ENCODE measurements at regions not wholly inside any gene's neighbourhood (a gene's known extent, or its start where the extent isn't known, plus 50 kb on each side); places are given as distances from the start of the nearest gene placed in this dataset.

- Histone ChIP-seq H3K79me2 (ENCODE audit: insufficient read depth, low read length) (no peaks in the 10 kb centered on the region), H3K36me3 (ENCODE audit: insufficient read depth, low read length) (no peaks in the 10 kb centered on the region), H2AFZ (ENCODE audit: low read length) (no peak overlapping the region), H3K9me3 (ENCODE audit: low read length) (no peaks in the 10 kb centered on the region), H3K9me2 (ENCODE audit: low read depth, low read length) (no peaks in the 10 kb centered on the region), H3K27me3 (ENCODE audit: insufficient read depth, low read length) (no peaks in the 10 kb centered on the region), H3K9ac (ENCODE audit: low read length) (no peak overlapping the region), H3K4me1 (ENCODE audit: insufficient read depth, low read length, severe bottlenecking) (peaks cover 9% of the 10 kb centered on the region), H3K27ac (ENCODE audit: low read depth, low read length, poor library complexity, severe bottlenecking) (no peak overlapping the region), H3K4me3 (ENCODE audit: low read depth, low read length, poor library complexity, severe bottlenecking) (no peak overlapping the region), H4K20me1 (ENCODE audit: insufficient read depth, low read length) (no peaks in the 10 kb centered on the region), H3K4me2 (ENCODE audit: low read length) (no peak overlapping the region), H3F3A (ENCODE audit: insufficient read depth, low read length) (no peaks in the 10 kb centered on the region)
- TF ChIP-seq EZH2 (IDR thresholded peaks at IDR 0.05; ENCODE audit: borderline replicate concordance, low read length) (no peak), CTCF (IDR thresholded peaks at IDR 0.05; ENCODE audit: low read length) (no peak)
These were observed 438.1 kb downstream of the MAT2B start for GRCh38 chr5:163943546-163943945.

GRCh38 chr5:163944738-163945137 lies 439.3 kb downstream of the MAT2B start:
- Histone ChIP-seq H3K36me3 (ENCODE audit: insufficient read depth, low read length) (no peaks in the 10 kb centered on the region), H3K4me3 (ENCODE audit: low read depth, low read length, poor library complexity, severe bottlenecking) (no peak overlapping the region), H3K27me3 (ENCODE audit: insufficient read depth, low read length) (no peaks in the 10 kb centered on the region), H2AFZ (ENCODE audit: low read length) (no peak overlapping the region), H3K9me2 (ENCODE audit: low read depth, low read length) (no peaks in the 10 kb centered on the region), H3F3A (ENCODE audit: insufficient read depth, low read length) (no peaks in the 10 kb centered on the region), H3K79me2 (ENCODE audit: insufficient read depth, low read length) (no peaks in the 10 kb centered on the region), H3K9ac (ENCODE audit: low read length) (no peak overlapping the region), H3K9me3 (ENCODE audit: low read length) (no peaks in the 10 kb centered on the region), H3K27ac (ENCODE audit: low read depth, low read length, poor library complexity, severe bottlenecking) (no peak overlapping the region), H3K4me1 (ENCODE audit: insufficient read depth, low read length, severe bottlenecking) (peaks cover 9% of the 10 kb centered on the region), H4K20me1 (ENCODE audit: insufficient read depth, low read length) (no peaks in the 10 kb centered on the region), H3K4me2 (ENCODE audit: low read length) (no peak overlapping the region)
- no peak for TF ChIP-seq EZH2 (IDR thresholded peaks at IDR 0.05; ENCODE audit: borderline replicate concordance, low read length)
- no peak for TF ChIP-seq CTCF (IDR thresholded peaks at IDR 0.05; ENCODE audit: low read length)

- no peaks in the 10 kb centered on the region for H3K36me3 ChIP-seq (ENCODE audit: insufficient read depth, low read length)
- H3K27me3 ChIP-seq (ENCODE audit: insufficient read depth, low read length) = no peaks in the 10 kb centered on the region
- H4K20me1 ChIP-seq (ENCODE audit: insufficient read depth, low read length) = no peaks in the 10 kb centered on the region
- TF ChIP-seq CTCF (IDR thresholded peaks at IDR 0.05; ENCODE audit: low read length) (no peak), EZH2 (IDR thresholded peaks at IDR 0.05; ENCODE audit: borderline replicate concordance, low read length) (no peak)
- no peaks in the 10 kb centered on the region for H3F3A ChIP-seq (ENCODE audit: insufficient read depth, low read length)
- no peaks in the 10 kb centered on the region for H3K4me1 ChIP-seq (ENCODE audit: insufficient read depth, low read length, severe bottlenecking)
- no peak overlapping the region for H3K4me3 ChIP-seq (ENCODE audit: low read depth, low read length, poor library complexity, severe bottlenecking)
- no peak overlapping the region for H3K27ac ChIP-seq (ENCODE audit: low read depth, low read length, poor library complexity, severe bottlenecking)
- H3K4me2 ChIP-seq (ENCODE audit: low read length) = no peak overlapping the region
- H3K79me2 ChIP-seq (ENCODE audit: insufficient read depth, low read length) = no peaks in the 10 kb centered on the region
- no peaks in the 10 kb centered on the region for H3K9me2 ChIP-seq (ENCODE audit: low read depth, low read length)
- no peak overlapping the region for H3K9ac ChIP-seq (ENCODE audit: low read length)
- no peaks in the 10 kb centered on the region for H3K9me3 ChIP-seq (ENCODE audit: low read length)
- H2AFZ ChIP-seq (ENCODE audit: low read length) = no peak overlapping the region
These were observed 442.6 kb downstream of the MAT2B start for GRCh38 chr5:163947848-163948666.
